HG03342 (cell line): ENCODE measurements at regions not wholly inside any gene's neighbourhood (a gene's known extent, or its start where the extent isn't known, plus 50 kb on each side); places are given as distances from the start of the nearest gene placed in this dataset.

Experiments used
- ATAC-seq: cut with Tn5 transposase; IDR thresholded peaks from one replicate; pipeline ENCODE4 v1.9.1; 2021; ENCODE audit warnings: mild to moderate bottlenecking, moderate library complexity; ENCODE audit not compliant: unreplicated experiment

DNA sequence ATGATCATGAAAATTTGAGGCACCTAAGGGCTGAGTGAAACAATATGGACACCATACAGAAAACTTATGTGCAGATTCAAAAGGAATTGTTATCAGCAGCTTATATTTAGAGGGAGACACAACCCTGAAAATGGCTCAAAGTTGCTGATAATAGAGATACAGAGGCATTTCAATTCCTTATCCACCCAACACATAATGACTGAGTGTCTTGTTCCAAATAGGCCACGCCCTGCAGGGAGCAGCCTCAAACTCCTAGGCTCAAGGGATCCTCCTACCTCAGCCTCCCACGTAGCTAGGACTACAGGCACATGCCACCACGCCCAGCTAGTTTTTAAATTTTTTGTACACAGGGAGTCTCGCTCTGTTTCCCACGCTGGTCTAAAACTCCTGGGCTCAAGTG is 79.0 kb downstream of the LBH start:
- ATAC-seq = no peak

DNA sequence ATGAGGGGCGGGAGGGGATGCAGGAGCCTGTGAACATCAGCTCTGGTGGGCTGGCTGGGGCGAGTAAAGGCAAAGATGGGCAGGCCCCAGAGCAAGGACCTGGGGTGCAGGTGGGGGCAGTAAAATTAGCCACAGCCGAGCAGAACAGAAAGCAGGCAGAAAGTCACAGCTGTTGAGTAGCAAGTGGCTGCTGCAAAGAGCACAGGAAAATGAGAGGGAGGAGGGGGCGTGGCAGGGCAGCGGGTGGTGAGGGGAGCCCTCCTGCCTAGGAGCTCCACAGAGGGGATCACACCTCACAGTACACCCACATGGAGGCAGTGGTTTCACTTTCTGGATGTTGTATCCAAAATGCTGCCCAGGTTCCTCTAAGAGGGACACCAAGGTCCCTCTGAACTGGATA is 79.6 kb downstream of the LBH start:
- ATAC-seq = no peak

DNA sequence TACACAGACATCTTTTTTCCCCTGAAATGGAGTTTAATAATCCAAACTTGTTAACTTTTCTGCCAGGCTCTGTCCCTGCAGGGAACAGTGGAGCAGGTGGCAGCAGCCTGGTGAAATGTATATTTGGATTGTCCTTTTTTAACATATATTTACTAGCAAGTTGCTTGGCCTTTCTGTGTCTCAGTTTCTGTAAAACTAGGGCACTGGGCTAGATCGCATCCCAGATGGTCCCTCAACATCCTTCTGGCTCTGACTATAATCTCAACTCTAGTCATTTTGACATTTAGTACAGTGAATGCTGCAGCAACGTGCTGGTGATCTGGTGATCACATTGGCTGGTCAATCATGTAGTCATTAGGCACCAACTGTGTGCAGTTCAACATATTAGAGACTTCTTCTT is 80.4 kb downstream of the LBH start:
- no peak for ATAC-seq

DNA sequence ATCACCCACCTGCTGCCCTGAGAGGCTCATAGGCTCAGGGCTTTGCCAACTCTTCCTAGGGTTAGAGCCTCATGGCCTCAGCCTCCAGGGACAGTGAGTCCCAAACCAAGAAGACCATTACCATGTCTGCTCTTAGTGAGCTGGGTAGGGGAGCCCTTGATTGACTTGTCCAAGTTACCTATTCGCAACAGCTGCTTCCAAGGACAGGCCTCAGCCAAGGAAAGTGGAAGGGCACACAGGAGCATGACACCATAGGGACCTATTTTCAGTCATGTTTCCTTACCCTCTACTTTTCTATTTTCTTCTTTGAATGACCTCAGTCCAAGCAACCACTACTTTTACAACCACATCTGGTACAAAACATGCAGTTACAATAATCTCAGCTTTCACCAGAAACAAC is 81.6 kb downstream of the LBH start:
- ATAC-seq = no peak

DNA sequence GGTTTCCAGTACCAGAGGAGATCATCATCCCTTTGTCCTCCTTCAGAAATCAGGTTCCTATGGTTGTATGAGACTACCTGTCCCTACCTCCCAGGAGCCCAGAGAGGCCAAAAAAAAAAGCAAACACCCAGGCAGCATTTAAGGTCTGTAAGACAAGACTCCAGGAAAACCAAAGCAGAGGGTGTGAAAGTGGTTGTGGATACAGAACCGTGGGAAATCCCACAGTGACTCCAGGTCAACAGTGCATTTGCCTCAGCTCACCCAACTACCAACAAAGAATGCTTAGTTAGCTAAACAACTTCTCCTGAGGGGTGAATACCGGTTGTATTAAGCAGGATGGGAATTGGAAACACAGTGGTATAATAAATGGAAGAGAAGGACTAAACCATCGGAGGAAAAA is 83.6 kb downstream of the LBH start:
- ATAC-seq = no peak

DNA sequence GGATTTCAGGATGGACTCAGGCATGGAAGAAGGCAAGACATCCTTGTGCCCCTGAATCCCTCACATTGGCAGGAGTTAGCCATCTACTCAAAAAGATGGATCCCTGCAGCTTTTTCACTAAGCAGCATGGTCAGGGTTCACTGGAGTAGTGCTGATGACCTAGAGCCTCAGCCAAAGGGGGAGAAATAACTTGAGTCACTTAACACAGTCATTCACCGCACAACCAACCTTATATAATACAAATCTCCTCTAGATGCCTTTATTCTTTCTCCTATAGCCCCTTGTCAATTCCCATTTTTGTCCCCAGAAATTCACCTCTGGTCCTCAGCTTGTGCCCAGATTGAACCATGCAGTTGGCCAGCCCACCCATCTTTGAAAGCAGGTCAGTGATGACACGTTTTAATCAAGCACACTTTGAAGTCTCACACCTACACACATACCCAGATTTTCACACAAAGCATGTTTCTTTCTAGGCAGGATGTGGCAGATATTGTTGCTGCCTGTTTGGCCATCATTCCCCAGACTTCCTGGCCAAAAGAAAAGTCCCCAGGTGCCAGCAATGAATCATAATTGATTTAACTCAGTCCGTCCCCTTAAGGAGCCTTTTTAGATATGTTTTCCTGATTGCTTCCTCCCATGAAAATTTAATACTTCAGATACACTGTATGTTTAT is 84.2 kb downstream of the LBH start:
- no peak for ATAC-seq

DNA sequence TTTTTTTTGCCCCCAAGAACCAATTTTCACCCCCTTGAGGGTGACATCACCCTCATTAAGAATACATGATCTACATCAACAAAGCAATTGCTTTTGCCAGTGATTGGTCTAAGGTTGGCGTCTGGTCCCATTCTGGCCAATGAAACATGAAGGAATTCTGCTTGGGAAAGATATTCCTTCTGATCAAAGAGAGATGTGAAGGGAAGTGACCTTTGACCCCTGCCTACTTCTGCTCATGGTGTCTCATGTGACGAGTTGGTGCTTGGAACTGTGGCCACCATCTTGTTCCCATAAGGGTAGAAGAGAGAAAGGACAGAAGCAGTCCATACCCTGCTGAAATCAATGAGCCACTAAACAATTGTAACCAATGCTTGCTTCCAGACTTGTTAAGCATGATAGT is 85.1 kb downstream of the LBH start:
- ATAC-seq = no peak

DNA sequence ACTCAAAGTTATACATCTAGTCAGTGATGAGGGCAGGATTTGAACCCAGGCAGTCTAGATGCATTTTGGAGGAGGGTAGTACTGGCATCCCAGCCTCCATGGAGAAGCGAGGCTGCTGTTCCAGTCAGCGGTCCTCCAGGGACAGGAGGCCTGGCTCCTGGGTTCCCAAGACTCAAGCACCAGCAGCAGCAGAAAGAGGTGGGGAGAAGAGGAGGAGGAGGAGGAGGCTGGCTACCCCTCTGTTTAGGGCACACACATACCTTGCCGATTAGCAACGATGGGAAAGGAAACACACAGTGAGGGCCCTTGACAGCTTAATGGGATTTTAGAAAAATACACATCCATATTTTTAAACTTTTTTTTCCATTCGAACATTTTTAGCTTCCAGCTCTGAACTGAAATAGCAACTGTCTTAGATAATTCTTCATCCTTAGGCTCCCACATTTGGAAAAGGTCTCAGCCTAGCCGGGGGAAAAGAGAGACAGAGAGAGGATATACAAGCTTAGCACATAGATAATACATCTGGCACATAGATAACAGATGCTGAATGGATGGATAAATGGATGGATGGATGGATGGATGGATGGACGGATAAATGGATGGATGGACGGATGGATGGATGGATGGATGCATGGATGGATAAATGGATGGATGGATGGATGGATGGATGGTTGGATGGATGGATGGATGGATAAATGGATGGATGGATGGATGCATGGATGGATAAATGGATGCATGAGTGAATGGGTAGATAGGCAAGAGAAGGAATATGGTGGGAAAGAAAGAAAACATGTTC is 87.9 kb downstream of the LBH start:
- no peak for ATAC-seq

DNA sequence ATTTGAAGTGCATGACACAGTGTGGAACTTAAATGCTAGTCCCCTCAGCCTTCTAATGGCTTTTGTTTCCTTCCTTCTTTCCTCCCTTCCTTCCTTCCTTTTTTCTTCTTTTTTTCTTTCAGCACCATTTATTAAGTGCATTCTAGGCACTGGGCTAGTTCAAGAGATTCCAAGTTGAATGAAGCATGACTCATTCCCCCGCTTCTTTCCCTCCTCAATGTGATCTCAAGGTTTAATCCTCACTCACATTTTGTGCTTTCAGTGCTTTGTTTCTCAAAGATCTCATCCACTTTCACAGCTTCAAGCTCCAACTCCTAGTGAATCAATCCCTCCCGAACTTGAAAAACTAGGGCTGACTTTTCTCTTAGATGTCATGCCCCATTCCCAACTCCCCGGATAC is 90.1 kb downstream of the LBH start:
- no peak for ATAC-seq

DNA sequence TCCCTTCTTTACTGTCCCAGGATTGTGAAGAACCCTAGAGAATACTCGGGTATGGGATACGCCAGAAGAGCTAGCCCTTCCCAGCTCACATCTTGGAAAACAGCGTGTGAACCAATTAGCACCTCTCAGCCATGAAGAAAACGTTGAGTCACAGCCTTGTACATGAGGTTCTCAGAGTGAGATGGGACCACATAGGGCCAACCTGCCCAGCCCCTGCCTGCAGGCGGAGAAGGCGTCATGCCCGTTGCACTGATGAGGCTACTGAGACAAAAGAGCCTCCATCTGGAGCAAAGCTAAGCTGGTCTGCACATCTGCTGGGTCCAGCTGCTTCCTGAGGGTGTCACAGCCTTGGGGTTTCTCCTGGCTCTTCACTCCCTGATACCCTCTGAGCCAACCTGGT is 92.2 kb downstream of the LBH start:
- ATAC-seq = no peak

DNA sequence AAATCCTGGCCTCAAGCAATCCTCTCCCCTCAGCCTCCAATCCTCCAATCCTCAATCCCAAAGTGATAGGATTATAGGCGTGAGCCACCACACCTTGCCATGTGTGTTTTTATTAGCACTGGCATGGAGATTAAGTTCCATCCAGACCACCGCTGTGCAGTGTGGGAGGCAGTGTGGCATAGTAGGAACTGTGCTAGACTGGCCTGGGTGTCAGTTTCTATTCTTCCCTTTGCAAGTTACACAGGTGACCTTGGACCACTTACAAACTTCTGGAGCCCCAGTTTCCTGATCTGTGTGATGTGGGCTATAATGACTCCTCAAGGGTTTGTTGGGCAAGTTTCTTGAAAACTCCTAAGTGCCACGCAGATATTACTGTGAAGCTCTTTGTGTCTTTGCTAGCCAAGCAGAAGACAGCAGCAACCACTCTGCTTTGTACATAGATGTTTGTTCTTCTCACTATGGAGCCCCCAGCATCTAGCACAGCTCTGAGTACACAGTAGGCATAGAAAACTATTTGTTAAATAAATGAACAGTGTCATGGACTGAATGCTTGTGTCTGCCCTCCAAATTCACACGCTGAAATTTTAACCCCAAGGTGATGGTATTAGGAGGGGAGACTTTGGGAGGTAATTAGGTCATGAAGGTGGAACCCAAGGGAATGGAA is 93.0 kb downstream of the LBH start:
- ATAC-seq = no peak

DNA sequence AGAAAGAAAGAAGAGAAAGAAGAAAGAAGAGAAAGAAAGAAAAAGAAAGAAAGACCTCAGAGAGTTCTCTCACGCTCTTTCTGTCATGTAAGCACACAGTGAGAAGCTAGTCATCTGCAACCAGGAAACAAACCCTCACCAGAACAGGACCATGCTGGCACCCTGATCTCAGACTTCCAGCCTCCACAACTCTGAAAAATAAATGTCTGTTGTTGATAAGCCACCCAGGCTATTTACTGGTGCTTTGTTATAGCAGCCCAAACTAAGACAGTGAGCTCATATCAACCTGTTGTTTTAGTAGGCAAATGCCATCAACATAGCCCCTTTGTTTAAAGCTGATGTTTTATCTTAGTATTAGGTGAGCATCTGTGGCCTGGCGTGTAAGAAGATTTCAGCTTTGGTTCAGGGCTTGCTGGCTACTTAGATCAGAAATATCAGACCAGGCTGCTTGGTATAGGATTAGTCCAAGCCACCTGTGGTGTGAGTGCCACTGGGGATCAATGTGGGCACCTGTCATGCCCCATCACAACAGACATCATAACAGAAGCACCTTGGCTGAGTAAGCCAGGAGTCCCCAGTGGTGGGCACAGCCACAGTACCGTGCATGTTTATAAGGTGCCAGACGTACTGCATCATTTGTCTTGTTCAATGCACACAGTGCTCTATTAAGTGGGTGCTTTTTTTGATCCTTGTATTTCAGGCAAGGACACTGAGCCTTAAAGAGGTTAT is 94.4 kb downstream of the LBH start:
- no peak for ATAC-seq

DNA sequence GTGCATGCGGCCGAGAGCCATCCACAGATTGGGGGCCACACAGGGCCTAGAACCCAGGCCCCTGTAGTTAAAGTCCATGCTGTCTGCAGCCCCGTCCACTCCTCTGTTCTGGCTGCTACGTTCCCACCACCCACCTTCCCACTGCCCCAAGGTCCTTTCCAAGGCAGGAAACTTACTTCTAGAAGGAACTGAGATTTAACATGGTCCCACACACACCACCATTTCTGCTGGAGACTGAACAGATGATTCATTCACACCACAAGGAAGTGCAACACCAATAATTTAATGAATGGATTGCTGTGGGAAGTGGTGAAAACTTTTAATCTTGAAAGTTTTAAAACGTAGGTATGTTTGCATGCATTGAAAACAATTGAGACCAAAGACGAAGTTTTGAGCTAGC is 95.2 kb downstream of the LBH start:
- no peak for ATAC-seq

DNA sequence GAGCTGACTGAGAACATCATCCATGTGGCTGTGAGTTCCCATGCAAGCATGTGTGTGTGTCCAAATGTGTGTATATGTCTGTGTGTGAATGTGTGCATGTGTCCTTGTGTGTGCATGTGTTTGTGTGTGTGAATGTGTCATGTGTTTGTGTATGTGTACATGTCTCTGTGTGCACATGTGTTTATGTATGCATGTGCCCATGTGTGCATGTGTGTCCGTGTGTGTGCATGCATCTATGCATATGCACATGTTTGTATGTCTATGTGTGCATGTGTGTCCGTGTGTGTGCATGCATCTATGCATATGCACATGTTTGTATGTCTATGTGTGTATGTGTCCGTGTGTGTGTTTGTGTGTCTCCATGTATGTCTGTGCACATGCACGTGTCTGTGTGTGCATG is 99.7 kb downstream of the LBH start:
- ATAC-seq = no peak

DNA sequence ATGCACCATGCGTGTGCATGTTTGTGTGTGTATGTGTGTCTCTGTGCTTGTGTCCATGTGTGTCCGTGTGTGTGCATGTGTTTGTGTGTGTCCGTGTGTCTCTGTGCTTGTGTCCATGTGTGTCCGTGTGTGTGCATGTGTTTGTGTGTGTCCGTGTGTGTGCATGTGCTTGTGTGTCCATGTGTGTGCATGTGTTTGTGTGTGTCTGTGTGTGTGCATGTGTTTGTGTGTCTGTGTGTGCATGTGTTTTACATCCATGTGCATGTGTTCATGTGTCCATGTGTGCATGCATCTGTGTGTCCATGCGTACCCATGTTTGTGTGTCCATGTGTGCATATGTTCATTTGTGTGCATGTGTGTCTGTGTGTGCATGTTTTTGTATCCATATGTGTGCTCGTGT is 100.5 kb downstream of the LBH start:
- ATAC-seq = no peak

DNA sequence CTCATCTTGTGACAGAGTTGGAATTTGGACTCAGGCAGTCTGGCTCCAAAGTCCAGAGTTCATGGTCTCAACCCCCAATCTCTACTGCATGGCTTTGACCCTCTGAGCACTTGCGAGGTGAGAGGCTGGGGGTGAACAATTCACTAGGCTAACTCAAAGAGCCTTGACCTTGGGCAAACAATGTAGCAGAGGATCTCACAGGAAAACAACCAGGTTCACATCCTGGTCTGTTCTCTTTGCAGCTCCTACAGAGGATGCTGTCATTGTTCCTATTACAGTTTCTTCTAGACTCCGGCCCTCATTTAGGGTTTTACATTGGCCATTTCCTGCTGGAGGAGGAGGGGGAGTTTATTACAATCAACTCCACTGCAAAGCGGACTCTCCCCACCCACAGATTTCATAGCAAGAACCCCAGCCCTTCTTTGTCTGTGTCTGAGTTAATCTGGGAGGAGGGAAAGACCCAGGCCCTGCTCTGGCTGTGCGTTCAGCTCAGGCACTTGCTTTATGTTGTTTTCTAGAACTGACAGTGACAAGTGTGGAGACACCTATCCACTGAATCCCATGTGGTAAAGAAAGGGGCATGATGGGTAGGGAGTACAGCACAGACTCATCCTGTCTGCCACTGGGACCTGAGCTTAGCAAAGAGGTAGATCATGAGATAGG is 101.6 kb downstream of the LBH start:
- ATAC-seq = no peak

DNA sequence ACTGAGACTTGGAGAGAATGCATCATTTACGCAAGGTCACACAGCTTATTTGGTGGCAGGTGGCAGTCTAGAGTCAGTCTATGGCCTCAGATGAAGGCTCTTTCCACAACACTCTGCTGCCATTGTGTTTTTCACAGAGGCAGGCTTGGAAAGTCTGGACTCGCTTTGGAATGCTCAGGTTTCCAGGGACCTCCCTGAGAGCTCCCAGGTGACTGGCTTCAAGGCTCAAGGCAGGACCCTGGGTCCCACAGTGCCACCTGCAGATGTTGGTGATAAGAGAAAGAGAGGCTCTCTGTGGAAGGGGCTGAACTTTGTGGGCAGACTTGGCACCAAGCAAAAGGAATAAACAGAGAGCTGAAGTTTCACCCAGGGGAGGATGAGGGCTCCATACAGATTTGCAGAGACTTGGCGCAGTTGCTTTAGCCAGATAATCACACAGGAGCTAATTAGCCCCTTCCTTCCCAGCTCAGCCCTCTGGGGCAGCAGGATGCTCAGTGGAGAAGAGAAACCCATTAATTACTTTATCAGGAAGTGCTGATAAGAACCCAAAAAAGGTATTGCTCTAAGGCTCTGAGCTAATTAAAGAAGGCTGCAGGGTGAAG is 103.5 kb downstream of the LBH start:
- no peak for ATAC-seq

DNA sequence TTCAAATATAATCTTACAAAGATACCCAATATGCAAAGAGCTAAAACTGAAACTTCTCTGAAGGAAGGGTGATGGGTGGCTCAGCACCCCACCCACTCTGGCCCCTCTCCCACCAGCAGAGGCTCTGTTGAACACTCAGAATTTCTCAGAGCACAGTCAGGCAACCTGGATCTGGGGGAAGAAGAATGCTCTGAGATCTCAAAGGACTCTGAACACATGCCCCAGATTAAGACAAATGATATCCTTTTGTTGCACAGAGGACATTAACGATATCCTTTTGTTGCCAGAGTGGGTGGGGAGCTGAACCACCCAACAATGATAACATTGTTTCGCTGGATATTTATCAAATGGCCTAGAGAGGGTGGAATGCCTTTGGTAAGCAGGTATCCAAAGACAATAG is 104.8 kb downstream of the LBH start:
- no peak for ATAC-seq

DNA sequence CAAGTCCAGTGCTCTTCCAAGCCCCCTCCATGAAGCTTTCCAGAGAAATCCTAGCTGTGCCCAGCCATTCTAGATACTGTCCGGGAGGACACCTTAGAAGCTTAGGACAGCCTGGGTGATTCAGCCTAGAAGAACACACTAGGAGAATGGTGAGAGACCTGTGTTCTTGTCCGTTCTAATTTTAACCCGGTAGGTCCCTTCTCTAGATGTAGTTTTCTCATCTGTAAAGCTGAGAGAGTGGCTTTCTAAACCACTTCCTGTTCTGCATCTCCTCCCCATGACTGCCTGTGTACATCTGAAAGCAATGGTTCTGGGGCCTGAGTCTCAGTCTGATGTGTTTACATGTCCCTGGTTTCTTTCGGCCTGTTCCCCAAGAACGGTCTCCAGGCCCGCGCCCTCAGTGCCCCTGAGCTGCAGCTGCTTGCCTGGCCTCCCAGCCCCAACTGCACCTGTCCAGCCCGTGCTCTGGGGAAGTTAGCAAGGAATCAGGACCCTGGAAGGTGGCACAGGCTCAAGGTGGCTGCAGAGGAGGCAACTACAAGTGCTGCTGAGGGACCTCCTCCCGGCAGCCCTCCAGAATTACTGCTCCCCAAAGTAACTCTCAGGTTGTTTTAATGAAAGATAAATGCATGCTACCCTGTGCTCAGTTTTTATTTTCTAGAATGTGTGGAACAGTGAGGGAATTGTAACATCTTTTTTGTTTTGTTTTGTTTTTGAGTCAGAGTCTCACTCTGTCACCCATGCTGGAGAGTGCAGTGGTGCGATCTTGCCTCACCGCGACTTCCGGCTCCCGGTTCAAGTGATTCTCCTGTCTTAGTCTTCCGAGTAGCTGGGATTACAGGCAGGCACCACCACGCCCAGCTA is 105.9 kb downstream of the LBH start:
- ATAC-seq = peak; percentile 87

DNA sequence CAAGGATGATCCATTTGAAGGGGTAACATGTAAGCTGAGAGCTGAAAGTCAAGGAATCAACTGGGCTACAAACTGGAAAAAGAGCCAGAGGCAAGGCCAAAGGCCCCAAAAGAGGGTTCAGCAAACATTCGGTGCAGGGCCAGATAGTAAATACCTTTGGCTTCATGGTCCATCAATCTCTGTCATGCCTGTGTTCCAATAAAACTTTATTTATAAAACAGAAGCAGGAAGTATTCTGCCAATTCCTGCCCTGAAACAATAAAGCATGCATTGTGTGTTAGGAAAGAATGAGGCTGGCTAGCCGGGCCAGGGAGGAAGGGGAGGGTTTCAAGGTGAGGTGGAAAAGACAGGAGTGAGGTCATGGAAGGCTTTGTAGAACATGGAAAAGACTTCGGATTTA is 107.1 kb downstream of the LBH start:
- no peak for ATAC-seq
